NT2/D1 (cell line): ENCODE measurements at regions not wholly inside any gene's neighbourhood (a gene's known extent, or its start where the extent isn't known, plus 50 kb on each side); places are given as distances from the start of the nearest gene placed in this dataset.

Experiments
- SUZ12 ChIP-seq: IDR thresholded peaks from 2 replicates; pipeline ENCODE4 v1.6.1; 2011; ENCODE audit not compliant: insufficient read length, insufficient read depth; ENCODE audit errors: extremely low read depth
- ZNF274 ChIP-seq: IDR thresholded peaks from 2 replicates; pipeline ENCODE4 v1.6.1; 2011; ENCODE audit warnings: mild to moderate bottlenecking, low read depth, low read length

DNA sequence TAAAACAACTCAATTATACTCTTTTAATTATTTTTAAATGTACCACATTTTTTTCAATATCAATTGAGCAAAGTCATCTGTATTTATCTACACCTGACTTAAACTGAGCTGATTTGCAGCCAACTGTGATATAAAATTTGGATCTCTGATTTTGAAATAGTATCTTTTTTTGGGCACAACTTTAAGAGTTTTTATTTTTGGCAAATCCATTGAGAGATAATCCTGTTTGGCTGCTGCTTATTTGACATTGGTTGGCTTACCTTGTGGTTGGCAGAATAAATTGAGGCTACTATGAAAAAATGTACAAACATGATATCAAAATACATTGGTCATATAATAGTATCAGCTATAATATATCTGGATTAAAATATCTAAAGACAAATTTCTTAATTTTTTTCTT lies 656.0 kb upstream of the NDST4 start:
- TF ChIP-seq SUZ12 (no peak), ZNF274 (no peak)
